Pancreas (tissue), 10 donors: ENCODE measurements at regions not wholly inside any gene's neighbourhood (a gene's known extent, or its start where the extent isn't known, plus 50 kb on each side); places are given as distances from the start of the nearest gene placed in this dataset.

Source experiments
- ATAC-seq, 4 donors: fragments of 200-7000 bp; cut with Tn5 transposase; one replicate each; pipeline versions ENCODE4 v1.8.0 to v1.9.1; 2020; ENCODE audit warnings: mild to moderate bottlenecking in 4 of 4, moderate library complexity in 4 of 4
- DNase-seq, 6 donors: peaks; one replicate each; pipeline ENCODE4 v3.0.0-alpha.2; 2020
- FAIRE-seq: peaks from 2 replicates; lab custom pipeline; 2012; peaks lifted over from hg19 to GRCh38; lab: Jason Lieb, UNC
- H3K27ac ChIP-seq, 4 donors: fragments of 200-600 bp; sonication (generic); 1 replicate in 3 of 4; 2 replicates in 1 of 4; pipeline versions ENCODE4 v1.5.0 to v1.8.0; 2020
- H3K27me3 ChIP-seq, 4 donors: fragments of 200-600 bp; one replicate each; pipeline ENCODE4 v1.8.0; 2021
- H3K36me3 ChIP-seq, 3 donors: fragments of 200-600 bp; sonication (generic) in 1 of 3; one replicate each; pipeline versions ENCODE4 v1.5.0 to v1.8.0; 2020 to 2021
- H3K4me1 ChIP-seq, 3 donors: fragments of 200-600 bp; one replicate each; pipeline ENCODE4 v1.8.0; 2021
- H3K4me3 ChIP-seq, 4 donors: fragments of 200-600 bp; sonication (generic) in 2 of 4; one replicate each; pipeline versions ENCODE4 v1.5.0 to v1.8.0; 2020 to 2021
- H3K9me3 ChIP-seq, 4 donors: fragments of 200-600 bp; one replicate each; pipeline ENCODE4 v1.8.0; 2021
- WGBS, 2 donors: extraction: QIAGEN DNeasy Blood & Tissue Kit; methylation state at CpG; one replicate each; pipeline ENCODE4 v1.1.7; 2013; 5-methylcytosine and 5-hydroxymethylcytosine counted together
- intact Hi-C, 3 donors: fragments of 100-400 bp; cut with DNase I; formaldehyde crosslinking; loops; one replicate each; pipeline versions ENCODE4 v1.11.1 to v1.14.2; 2022
- TF ChIP-seq, protein P1 (sequence below), 4 donors: fragments of 200-600 bp; sonication (generic) in 3 of 4; IDR thresholded peaks; one replicate each; pipeline versions ENCODE4 v1.5.0 to v1.8.0; 2021; ENCODE audit warnings: antibody characterized with exemption in 4 of 4
- donor health status: healthy with polysubstance abuse.
- donor health status: DM: no; HTN: no; CAD: no; lungs with moderate emphysema.
- donor health status: DM: no; HTN: no; CAD: no.
- donor health status: control.
- donor health status: control.
- donor health status: Bipolar disorder and iron deficiency.
- donor health status: DM: yes; HTN: yes; CAD: no.
- donor health status: DM: no; HTN: no; CAD: no.
- donor health status: DM: no; HTN: no; CAD: no.
- donor health status: DM: yes; HTN: yes; CAD: no.

DNA sequence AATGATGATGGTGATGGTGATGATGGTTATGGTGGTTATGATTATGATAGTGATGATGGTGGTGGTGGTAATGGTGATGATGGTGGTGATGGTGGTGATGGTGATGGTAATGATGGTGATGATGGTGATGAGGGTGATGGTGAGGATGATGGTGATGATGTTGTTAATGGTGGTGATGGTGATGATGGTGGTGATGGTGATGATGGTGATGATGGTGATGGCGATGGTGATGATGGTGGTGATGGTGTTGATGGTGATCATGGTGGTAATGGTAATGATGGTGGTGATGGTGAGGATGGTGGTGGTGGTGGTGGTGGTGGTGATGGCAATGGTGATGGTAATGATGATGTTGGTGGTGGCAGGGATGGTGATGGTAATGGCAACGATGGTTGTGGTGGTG, 1222.5 kb downstream of the BRD1 start:
- ATAC-seq (no peak), FAIRE-seq (no peak), DNase-seq (no peak)
- Histone ChIP-seq H3K9me3 (no peaks in the 10 kb centered on the region), H3K27me3 (no peaks in the 10 kb centered on the region), H3K4me3 (no peak overlapping the region), H3K4me1 (no peaks in the 10 kb centered on the region), H3K27ac (no peak overlapping the region), H3K36me3 (no peaks in the 10 kb centered on the region)
- 84 to 85% methylated on average over 2 of the region's 2 CpGs for WGBS, 2 donors
- TF ChIP-seq, protein P1, sequence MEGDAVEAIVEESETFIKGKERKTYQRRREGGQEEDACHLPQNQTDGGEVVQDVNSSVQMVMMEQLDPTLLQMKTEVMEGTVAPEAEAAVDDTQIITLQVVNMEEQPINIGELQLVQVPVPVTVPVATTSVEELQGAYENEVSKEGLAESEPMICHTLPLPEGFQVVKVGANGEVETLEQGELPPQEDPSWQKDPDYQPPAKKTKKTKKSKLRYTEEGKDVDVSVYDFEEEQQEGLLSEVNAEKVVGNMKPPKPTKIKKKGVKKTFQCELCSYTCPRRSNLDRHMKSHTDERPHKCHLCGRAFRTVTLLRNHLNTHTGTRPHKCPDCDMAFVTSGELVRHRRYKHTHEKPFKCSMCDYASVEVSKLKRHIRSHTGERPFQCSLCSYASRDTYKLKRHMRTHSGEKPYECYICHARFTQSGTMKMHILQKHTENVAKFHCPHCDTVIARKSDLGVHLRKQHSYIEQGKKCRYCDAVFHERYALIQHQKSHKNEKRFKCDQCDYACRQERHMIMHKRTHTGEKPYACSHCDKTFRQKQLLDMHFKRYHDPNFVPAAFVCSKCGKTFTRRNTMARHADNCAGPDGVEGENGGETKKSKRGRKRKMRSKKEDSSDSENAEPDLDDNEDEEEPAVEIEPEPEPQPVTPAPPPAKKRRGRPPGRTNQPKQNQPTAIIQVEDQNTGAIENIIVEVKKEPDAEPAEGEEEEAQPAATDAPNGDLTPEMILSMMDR (IDR thresholded peaks at IDR 0.05) = no peak
- intact Hi-C loops = no loop called here

DNA sequence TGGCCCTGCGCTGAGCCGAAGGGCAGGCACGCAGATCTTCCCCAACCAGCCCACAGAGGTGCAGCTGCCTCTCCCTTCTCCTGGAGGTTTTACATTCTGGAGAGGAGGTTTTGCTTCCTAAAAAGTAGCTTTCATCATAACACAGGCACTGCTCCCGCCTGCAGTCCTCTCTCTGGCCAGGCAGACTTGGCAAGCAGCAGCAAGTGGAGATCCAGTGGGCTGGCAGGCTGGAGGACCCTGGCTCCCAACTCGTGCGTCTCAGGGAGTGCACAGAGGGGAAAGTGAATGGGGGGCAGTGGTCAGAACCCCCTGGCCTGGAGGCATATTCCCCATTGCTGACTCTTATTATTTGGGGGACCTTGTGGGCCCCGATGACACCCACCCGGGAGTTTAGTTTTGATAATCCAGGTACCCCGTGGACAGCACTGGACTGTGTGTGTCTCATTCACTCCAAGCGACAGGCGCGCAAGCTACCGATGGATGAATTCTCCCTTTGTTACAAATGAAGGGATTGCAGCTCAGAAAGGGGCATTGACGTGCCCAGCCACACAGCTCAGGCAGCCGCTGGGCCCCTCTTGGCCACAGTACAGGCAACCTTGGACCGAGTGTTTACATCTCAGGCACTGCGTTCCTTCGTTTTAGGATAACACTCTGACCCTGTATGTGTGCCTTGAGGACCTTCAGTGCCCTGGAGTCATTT, 1223.9 kb downstream of the BRD1 start:
- Histone ChIP-seq H3K4me1 (no peaks in the 10 kb centered on the region), H3K27me3 (no peaks in the 10 kb centered on the region), H3K4me3 (no peak overlapping the region), H3K27ac (no peak overlapping the region), H3K9me3 (no peaks in the 10 kb centered on the region), H3K36me3 (no peaks in the 10 kb centered on the region)
- intact Hi-C loops = no loop called here
- 66 to 75% methylated on average over 18 of the region's 18 CpGs for WGBS, 2 donors
- TF ChIP-seq, protein P1 (IDR thresholded peaks at IDR 0.05) = no peak
- no peak for ATAC-seq
- no peak for DNase-seq
- FAIRE-seq = no peak

DNA sequence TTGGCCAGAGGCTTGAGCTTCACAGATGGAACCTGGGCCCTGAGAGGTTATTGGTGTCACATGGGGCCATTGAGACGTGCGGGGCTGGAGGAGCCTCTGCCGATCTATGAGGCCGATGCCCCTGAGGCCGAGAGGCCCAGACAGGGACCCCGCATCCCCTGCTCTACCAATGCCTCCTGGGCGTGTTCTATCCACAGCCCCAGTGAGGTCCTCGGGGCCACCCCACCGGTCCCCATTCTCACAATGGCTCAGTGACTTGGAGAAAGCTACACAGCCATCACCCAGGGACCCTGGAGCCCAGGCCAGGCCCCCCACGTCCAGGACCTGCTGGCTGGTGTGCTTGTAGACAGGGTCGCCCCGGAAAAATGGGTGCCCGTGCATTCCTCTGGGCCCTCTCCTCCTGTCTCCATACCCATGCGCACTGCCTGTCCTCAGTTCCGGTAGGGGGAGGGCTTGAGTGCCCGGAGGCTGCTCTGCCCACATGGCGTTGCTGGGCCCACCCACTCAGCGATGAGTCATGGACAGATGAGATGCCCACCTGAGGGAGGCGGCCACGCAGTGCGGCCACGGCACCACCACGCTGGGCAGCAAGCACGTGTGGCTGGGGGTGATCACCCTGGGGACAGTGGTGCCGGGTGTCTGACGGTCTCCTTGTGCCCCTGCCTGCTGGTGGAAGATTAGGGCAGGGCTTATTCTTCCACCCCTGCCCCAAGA, 1224.7 kb downstream of the BRD1 start:
- peak in 1 of 6 donors; percentile 46 for DNase-seq
- no peak for FAIRE-seq
- no peaks in the 10 kb centered on the region for H3K4me1 ChIP-seq
- no peak overlapping the region for H3K4me3 ChIP-seq
- H3K36me3 ChIP-seq = no peaks in the 10 kb centered on the region
- no peak overlapping the region for H3K27ac ChIP-seq
- ATAC-seq = no peak
- intact Hi-C loops = no loop called here
- no peaks in the 10 kb centered on the region for H3K9me3 ChIP-seq
- H3K27me3 ChIP-seq = no peaks in the 10 kb centered on the region
- TF ChIP-seq, protein P1 (IDR thresholded peaks at IDR 0.05) = no peak
- 69 to 81% methylated on average over 25 to 26 of the region's 26 CpGs for WGBS, 2 donors

DNA sequence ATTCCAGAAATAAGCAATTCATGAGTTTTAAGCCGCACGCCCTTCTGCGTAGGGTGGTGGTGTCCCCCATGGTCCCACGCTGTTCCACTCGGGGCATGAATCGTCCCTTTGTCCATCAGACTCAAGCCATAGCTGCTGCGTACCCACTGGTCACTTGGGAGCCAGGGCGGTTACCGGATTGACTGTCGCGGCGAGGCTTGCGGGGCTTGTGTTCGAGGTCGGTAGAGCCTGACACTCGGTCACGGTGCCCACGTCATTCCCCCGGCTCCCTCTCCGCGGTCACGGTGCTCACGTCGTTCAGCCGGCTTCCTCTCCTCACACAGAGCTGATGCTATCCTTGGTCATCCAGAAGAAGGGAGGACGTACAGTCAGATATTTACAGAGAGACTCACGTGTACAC, 1227.0 kb downstream of the BRD1 start:
- WGBS, 2 donors = 75 to 90% methylated on average over 27 of the region's 27 CpGs
- no peaks in the 10 kb centered on the region for H3K36me3 ChIP-seq
- FAIRE-seq (no peak), DNase-seq (no peak), ATAC-seq (no peak)
- no peaks in the 10 kb centered on the region for H3K9me3 ChIP-seq
- H3K27ac ChIP-seq = no peak overlapping the region
- H3K27me3 ChIP-seq = no peaks in the 10 kb centered on the region
- TF ChIP-seq, protein P1 (IDR thresholded peaks at IDR 0.05) = no peak
- intact Hi-C loops = no loop called here
- H3K4me1 ChIP-seq = no peaks in the 10 kb centered on the region
- H3K4me3 ChIP-seq = no peak overlapping the region

DNA sequence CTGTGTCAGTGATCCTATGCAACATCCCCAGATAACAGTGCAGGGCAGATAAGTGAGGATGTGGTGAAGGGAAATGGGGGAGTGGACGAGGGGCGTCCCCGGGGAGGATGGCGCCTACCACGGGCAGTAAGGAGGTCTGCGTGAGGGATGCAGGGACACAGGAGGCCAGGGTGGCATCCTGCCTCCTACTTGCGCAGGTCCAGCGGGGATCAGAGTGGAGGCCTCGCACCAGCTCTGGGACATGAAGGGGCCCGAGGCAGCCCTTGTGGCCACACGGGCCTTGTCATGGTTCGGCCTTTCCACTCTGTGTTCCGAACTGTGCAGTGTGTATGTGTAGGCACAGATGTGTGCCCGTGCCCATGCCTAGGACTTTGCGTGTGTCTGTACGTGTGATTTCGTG, 1227.5 kb downstream of the BRD1 start:
- Histone ChIP-seq H3K4me3 (no peak overlapping the region), H3K4me1 (no peaks in the 10 kb centered on the region), H3K9me3 (no peaks in the 10 kb centered on the region), H3K27me3 (no peaks in the 10 kb centered on the region), H3K27ac (no peak overlapping the region), H3K36me3 (no peaks in the 10 kb centered on the region)
- no peak for DNase-seq
- ATAC-seq = no peak
- 70 to 83% methylated on average over 17 of the region's 17 CpGs for WGBS, 2 donors
- TF ChIP-seq, protein P1 (IDR thresholded peaks at IDR 0.05) = no peak
- intact Hi-C loops = no loop called here
- FAIRE-seq = no peak
